PC-3 (cell line): ENCODE measurements at regions not wholly inside any gene's neighbourhood (a gene's known extent, or its start where the extent isn't known, plus 50 kb on each side); places are given as distances from the start of the nearest gene placed in this dataset.

Experiments
- EZH2 ChIP-seq: fragments of 300-600 bp; sonication (generic); IDR thresholded peaks from one replicate; pipeline ENCODE4 v1.6.1; 2017; ENCODE audit warnings: antibody characterized with exemption, mild to moderate bottlenecking, low read length; ENCODE audit not compliant: unreplicated experiment
- EZH2phosphoT487 ChIP-seq: fragments of 300-600 bp; sonication (generic); IDR thresholded peaks from 2 replicates; pipeline ENCODE4 v1.6.1; 2018; ENCODE audit warnings: mild to moderate bottlenecking, antibody characterized with exemption, low read length, borderline replicate concordance
- TF ChIP-seq, protein P1 (sequence below): fragments of 300-600 bp; sonication (generic); conservative IDR thresholded peaks from 2 replicates; pipeline ENCODE4 v1.5.1; 2017; ENCODE audit warnings: antibody characterized with exemption, low read depth, mild to moderate bottlenecking, low read length

DNA sequence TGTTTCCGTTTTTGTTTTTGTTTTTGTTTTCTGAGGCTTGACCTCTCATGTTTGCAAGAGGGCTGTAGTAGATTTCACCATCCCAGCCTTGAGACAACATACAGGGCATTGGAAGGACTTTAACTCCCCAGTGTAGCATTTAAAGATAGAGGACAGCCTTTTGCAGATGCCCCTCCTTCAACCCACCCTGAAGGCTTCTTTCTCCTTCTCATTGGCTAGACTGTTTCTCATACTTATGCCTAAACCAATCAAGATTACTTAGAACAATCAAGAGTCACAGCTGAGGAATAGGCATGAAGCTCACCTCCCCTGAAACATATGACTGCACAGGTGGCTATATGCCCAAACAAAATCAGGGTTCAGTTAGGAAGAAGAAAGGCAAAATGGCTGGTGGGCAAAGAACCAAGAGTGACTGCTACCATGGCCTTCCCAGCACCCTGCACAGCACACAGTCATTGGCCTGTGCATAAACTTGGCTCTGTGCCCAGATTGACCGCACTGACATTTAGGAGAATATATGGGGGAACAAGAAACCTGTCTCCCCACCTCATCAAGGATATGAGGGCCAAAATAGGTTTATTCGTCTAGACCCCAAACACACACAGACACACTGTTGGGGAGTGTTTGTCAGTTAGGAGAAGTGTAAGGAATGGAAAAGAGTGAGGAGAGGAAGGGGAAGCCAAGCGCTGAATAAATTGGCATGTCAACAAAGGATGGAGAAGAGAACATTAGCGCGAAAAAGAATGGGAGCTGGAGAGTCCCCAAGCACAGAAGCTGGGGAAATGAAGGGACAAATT is 137.3 kb upstream of the RANBP3L start:
- TF ChIP-seq, protein P1, sequence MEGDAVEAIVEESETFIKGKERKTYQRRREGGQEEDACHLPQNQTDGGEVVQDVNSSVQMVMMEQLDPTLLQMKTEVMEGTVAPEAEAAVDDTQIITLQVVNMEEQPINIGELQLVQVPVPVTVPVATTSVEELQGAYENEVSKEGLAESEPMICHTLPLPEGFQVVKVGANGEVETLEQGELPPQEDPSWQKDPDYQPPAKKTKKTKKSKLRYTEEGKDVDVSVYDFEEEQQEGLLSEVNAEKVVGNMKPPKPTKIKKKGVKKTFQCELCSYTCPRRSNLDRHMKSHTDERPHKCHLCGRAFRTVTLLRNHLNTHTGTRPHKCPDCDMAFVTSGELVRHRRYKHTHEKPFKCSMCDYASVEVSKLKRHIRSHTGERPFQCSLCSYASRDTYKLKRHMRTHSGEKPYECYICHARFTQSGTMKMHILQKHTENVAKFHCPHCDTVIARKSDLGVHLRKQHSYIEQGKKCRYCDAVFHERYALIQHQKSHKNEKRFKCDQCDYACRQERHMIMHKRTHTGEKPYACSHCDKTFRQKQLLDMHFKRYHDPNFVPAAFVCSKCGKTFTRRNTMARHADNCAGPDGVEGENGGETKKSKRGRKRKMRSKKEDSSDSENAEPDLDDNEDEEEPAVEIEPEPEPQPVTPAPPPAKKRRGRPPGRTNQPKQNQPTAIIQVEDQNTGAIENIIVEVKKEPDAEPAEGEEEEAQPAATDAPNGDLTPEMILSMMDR = no peak
- TF ChIP-seq EZH2 (no peak), EZH2phosphoT487 (no peak)
